Activated CD4-positive, alpha-beta T cell treated with anti-CD3 and anti-CD28 coated beads for 24 hours (primary cell): ENCODE measurements at regions not wholly inside any gene's neighbourhood (a gene's known extent, or its start where the extent isn't known, plus 50 kb on each side); places are given as distances from the start of the nearest gene placed in this dataset.
"Not testable (repeated sequence)": the region's sequence is repeated elsewhere in the genome, so short reads cannot be mapped to it uniquely, and the experiment has no call there.

ENCODE experiments used
- DNase-seq, 2 donors: peaks; one replicate each; pipeline ENCODE4 v3.0.0-alpha.2; 2020; ENCODE audit warnings: low read depth in 2 of 2

DNA sequence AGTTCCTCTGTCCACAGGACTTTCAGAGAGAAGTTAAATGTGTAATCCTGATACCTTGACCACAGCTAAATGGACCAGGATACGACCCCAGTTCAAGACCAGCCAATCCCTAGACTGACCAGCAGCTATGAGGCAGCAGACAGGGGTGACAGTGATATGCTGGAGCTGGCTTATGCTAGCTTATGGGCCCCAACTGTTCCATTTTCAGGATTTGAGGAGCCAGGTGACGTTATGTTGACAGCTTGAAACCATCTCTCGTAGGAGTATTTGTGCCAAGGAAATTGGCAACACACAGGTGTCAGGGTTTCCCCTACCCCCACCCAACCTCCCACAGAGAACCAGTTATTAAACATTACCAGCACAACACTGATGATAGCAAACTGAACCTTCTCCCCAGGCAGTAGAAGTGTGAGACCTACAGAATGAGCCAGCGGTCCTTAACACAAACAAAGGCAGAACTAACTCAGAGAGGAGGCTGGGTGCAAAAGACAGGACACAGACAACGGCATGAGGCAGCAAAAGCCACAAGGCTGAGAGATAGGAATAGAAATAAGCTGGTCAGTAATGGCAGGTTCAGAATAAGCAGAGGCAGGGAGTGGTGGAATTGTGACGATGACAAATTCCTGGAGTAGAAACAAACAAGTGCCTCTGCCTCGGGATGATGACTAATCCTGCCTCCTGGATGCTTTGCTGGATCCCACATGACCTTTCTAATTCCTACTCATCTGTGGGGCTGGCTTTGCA, 85.6 kb upstream of the CPEB2 start:
- no peak for DNase-seq

DNA sequence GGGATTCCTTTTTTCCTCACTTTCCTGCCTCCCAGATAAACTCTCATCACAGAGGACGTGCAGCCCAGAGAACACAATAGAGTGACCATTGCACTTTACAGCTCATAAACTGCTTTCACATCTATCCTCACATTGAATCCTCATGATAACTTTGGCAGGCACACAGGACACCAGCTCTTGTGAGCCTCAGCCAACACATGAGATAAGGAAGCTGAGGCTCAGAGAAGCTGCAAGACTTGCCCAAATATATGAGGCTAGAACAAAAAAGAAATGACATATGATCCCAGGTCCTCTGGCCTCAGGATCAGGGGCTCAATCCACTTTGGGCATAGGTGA, 85.0 kb upstream of the CPEB2 start:
- DNase-seq = no peak

GRCh38 chr4:14918336-14918735, 83.9 kb upstream of the CPEB2 start:
- no peak for DNase-seq

GRCh38 chr4:14919785-14920184, 82.5 kb upstream of the CPEB2 start:
- no peak for DNase-seq

- no peak for DNase-seq
These were observed 82.0 kb upstream of the CPEB2 start for GRCh38 chr4:14920237-14920636.

GRCh38 chr4:14920759-14921320, 81.4 kb upstream of the CPEB2 start:
- DNase-seq = no peak

DNA sequence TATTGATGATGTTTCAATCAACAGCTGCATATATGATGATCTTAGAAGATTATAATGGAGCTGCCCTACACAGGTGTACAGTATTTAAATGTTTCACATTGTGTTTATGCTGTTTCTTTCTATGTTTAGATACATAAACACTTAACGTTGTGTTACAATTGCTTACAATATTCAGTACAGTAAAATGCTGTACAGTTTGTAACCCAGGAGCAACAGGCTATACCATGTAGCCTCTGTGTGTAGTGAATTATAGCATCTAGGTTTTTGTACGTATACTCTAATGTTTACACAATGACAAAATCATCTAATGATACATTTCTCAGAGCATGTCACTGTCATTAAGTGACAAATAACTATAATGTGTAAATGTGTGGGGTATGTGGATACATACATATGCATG, 80.5 kb upstream of the CPEB2 start:
- DNase-seq = not testable (repeated sequence)

- no peak for DNase-seq
These were observed 78.0 kb upstream of the CPEB2 start for GRCh38 chr4:14924076-14924811.

GRCh38 chr4:14924812-14925344, 77.4 kb upstream of the CPEB2 start:
- DNase-seq = no peak

- no peak for DNase-seq
These were observed 76.8 kb upstream of the CPEB2 start for GRCh38 chr4:14925471-14925870.

DNA sequence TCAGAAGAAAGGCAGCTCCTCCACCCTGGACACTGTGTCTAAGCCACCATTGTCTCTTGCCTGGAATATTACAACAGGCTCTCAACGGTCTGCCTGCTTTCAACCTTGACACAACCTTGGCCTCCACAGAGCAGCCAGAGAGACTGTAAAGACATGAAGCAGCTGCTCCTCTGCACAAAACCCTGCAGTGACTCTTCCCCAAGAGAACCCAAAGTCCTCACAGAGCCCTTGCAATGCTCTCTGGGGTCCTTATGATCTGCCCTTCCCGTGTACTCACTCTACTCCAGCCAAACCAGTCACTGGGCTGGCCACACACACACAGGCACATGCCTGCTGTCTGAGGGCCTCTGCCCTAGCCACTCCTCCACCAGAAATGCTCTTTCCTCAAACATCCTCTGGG, 75.9 kb upstream of the CPEB2 start:
- DNase-seq = no peak

- no peak for DNase-seq
These were observed 74.2 kb upstream of the CPEB2 start for GRCh38 chr4:14928035-14928434.

GRCh38 chr4:14929669-14930068, 72.6 kb upstream of the CPEB2 start:
- DNase-seq = no peak

GRCh38 chr4:14934704-14935390, 67.4 kb upstream of the CPEB2 start:
- no peak for DNase-seq

DNA sequence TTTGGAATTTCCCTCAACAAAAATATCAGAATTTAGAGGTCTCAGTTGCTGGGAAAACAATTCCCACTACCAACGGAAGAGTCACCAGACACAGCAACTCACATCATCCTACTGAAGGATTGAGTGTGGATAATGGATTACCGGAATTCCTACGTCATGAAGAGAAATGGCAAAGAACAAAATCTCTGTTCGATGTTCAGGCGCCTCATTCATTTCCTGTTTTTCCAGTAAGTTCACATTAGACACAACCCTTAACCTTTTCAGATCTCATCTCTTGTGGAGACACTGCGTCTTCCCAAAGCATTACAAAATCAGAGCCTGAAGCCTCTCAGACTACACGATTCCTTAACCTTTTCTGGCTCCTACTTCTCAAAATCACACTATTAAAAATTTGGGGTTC, 58.5 kb upstream of the CPEB2 start:
- no peak for DNase-seq

DNA sequence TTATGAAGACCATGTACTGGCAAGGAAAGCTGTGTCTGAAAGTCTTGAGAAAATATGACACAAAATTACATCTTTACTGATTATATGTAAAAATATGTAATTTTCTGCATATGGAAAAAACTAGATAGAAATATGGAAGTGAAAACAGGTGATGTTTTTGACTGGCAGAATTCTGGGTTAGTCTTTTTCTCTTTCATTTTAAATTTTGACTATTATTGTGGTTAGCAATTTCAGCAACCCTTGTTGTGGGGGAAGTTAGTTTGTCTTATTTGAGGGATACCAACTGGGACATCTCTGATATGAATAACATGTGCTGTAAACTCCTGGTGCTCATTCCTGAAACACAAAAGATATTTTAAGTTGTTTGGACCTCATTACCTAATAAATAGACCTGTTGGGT, 49.9 kb upstream of the CPEB2 start:
- no peak for DNase-seq
